Muscle layer of colon (tissue), 2 donors: ENCODE measurements at regions not wholly inside any gene's neighbourhood (a gene's known extent, or its start where the extent isn't known, plus 50 kb on each side); places are given as distances from the start of the nearest gene placed in this dataset.
"Not testable (repeated sequence)": the region's sequence is repeated elsewhere in the genome, so short reads cannot be mapped to it uniquely, and the experiment has no call there.

Experiments
- H3K27ac ChIP-seq: one replicate; pipeline ENCODE4 v1.7.0; 2013; ENCODE audit warnings: low read depth, mild to moderate bottlenecking, low read length, moderate library complexity
- H3K27me3 ChIP-seq, 2 donors: one replicate each; pipeline ENCODE4 v1.7.0; 2013; ENCODE audit warnings: low read length in 2 of 2, mild to moderate bottlenecking in 2 of 2; ENCODE audit not compliant: insufficient read depth in 2 of 2, control insufficient read depth in 1 of 2
- H3K36me3 ChIP-seq: one replicate; pipeline ENCODE4 v1.7.0; 2013; ENCODE audit warnings: mild to moderate bottlenecking, low read length; ENCODE audit not compliant: insufficient read depth
- H3K4me1 ChIP-seq: one replicate; pipeline ENCODE4 v1.7.0; 2013; ENCODE audit warnings: mild to moderate bottlenecking, low read length; ENCODE audit not compliant: insufficient read depth
- H3K4me3 ChIP-seq, 2 donors: one replicate each; pipeline ENCODE4 v1.7.0; 2013; ENCODE audit warnings: low read length in 2 of 2, low read depth in 1 of 2, mild to moderate bottlenecking in 1 of 2, moderate library complexity in 1 of 2
- H3K9ac ChIP-seq: one replicate; pipeline ENCODE4 v1.7.0; 2013; ENCODE audit warnings: low read length
- H3K9me3 ChIP-seq: one replicate; pipeline ENCODE4 v1.7.0; 2013; ENCODE audit warnings: mild to moderate bottlenecking, low read length
- donor health status: abdominal sarcoma.
- donor health status: Adenocarcinoma of cecum.

GRCh38 chr6:80411486-80411885 is 305.0 kb downstream of the BCKDHB start:
- H3K9me3 ChIP-seq = no peaks in the 10 kb centered on the region
- H3K4me3 ChIP-seq = no peak overlapping the region
- H3K27ac ChIP-seq = no peak overlapping the region
- no peaks in the 10 kb centered on the region for H3K27me3 ChIP-seq
- H3K36me3 ChIP-seq = no peaks in the 10 kb centered on the region
- H3K4me1 ChIP-seq = no peaks in the 10 kb centered on the region
- no peak overlapping the region for H3K9ac ChIP-seq

GRCh38 chr6:80407976-80408375 is 301.5 kb downstream of the BCKDHB start:
- H3K4me3 ChIP-seq, H3K36me3 ChIP-seq, H3K27me3 ChIP-seq, H3K9ac ChIP-seq, H3K4me1 ChIP-seq, H3K9me3 ChIP-seq, H3K27ac ChIP-seq: not testable (repeated sequence)

GRCh38 chr6:80404889-80405288 is 298.4 kb downstream of the BCKDHB start:
- H3K27ac ChIP-seq = no peak overlapping the region
- no peak overlapping the region for H3K4me3 ChIP-seq
- no peaks in the 10 kb centered on the region for H3K36me3 ChIP-seq

GRCh38 chr6:80403365-80403764 is 296.9 kb downstream of the BCKDHB start:
- H3K27me3 ChIP-seq = no peaks in the 10 kb centered on the region
- H3K4me3 ChIP-seq = no peak overlapping the region
- no peaks in the 10 kb centered on the region for H3K4me1 ChIP-seq
- H3K9me3 ChIP-seq = no peaks in the 10 kb centered on the region
- H3K9ac ChIP-seq = no peak overlapping the region
- H3K27ac ChIP-seq = no peak overlapping the region
- H3K36me3 ChIP-seq = no peaks in the 10 kb centered on the region

More at GRCh38 chr6:80404889-80405288, 298.4 kb downstream of the BCKDHB start:
- Histone ChIP-seq H3K9me3 (no peaks in the 10 kb centered on the region), H3K27me3 (no peaks in the 10 kb centered on the region), H3K4me1 (no peaks in the 10 kb centered on the region), H3K9ac (no peak overlapping the region)

- Histone ChIP-seq H3K27ac (no peak overlapping the region), H3K9ac (no peak overlapping the region), H3K4me3 (no peak overlapping the region), H3K36me3 (no peaks in the 10 kb centered on the region), H3K9me3 (no peaks in the 10 kb centered on the region), H3K4me1 (no peaks in the 10 kb centered on the region), H3K27me3 (no peaks in the 10 kb centered on the region)
These were observed 295.8 kb downstream of the BCKDHB start for GRCh38 chr6:80402266-80402665.
